GM12878 (cell line): ENCODE measurements at regions not wholly inside any gene's neighbourhood (a gene's known extent, or its start where the extent isn't known, plus 50 kb on each side); places are given as distances from the start of the nearest gene placed in this dataset.

Experiments used
- CREB1 ChIP-seq: IDR thresholded peaks from 2 replicates; pipeline ENCODE4 v1.6.1; 2012; ENCODE audit warnings: low read depth, mild to moderate bottlenecking, inconsistent platforms
- EP300 ChIP-seq, 2 experiments: fragments of 150-350 bp in 1 of 2; IDR thresholded peaks; 2 replicates each; pipeline ENCODE4 v1.6.1; 2011 to 2012; ENCODE audit warnings: low read depth in 2 of 2, low read length in 2 of 2, borderline replicate concordance in 1 of 2, improper control_type of control experiment in 1 of 2, inconsistent platforms in 1 of 2; ENCODE audit not compliant: control insufficient read depth in 1 of 2
- NRF1 ChIP-seq: conservative IDR thresholded peaks from 2 replicates; pipeline ENCODE4 v1.6.1; 2011; ENCODE audit warnings: mild to moderate bottlenecking, low read depth, low read length, improper control_type of control experiment
- TCF3 ChIP-seq: IDR thresholded peaks from 2 replicates; pipeline ENCODE4 v1.6.1; 2012; ENCODE audit warnings: low read depth, mild to moderate bottlenecking, low read length, borderline replicate concordance; ENCODE audit not compliant: insufficient read depth
- TF ChIP-seq, protein P1 (sequence below): fragments of 450-650 bp; IDR thresholded peaks from 2 replicates; pipeline ENCODE4 v1.6.1; 2016; ENCODE audit warnings: mild to moderate bottlenecking
- TF ChIP-seq, protein P2 (sequence below): fragments of 450-650 bp; conservative IDR thresholded peaks from 2 replicates; pipeline ENCODE4 v1.6.1; 2017; ENCODE audit warnings: mild to moderate bottlenecking, moderate library complexity
- TF ChIP-seq, protein P3 (sequence below), 3 experiments: IDR thresholded peaks in 2 of 3; conservative IDR thresholded peaks in 1 of 3; 2 replicates each; pipeline ENCODE4 v1.5.1; 2011; ENCODE audit warnings: low read depth in 3 of 3, low read length in 3 of 3, mild to moderate bottlenecking in 3 of 3, control low read depth in 2 of 3, moderate library complexity in 2 of 3, inconsistent platforms in 1 of 3, mixed read lengths in 1 of 3; ENCODE audit not compliant: control insufficient read depth in 2 of 3, insufficient read depth in 1 of 3; ENCODE audit errors: extremely low read depth in 1 of 3

DNA sequence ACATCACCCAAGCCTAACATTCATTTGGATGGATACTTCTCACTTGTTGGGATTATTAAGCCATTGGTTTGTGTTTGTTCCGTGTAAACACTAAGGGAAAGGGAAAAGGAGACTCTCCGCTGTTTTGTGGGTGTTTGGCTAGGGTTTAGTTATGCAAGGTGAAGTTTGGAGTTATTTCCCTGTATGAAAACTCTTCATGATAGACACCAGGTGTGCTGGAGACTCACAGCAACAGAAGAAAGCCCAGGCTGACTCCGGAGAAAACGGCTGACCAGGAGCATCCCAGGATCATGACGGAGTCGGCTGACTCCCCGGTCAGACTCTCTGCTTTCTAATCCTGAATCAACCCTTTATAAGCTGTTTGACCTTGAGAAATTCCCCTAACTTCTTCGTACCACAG lies 94.1 kb upstream of the KLF6 start:
- TF ChIP-seq CREB1 (no peak), TCF3 (no peak), NRF1 (no peak), EP300 (IDR thresholded peaks at IDR 0.05; ENCODE audit: borderline replicate concordance in 1 of 2, control insufficient read depth in 1 of 2, low read depth in 2 of 2, low read length in 2 of 2) (no peak)
- TF ChIP-seq, protein P1, sequence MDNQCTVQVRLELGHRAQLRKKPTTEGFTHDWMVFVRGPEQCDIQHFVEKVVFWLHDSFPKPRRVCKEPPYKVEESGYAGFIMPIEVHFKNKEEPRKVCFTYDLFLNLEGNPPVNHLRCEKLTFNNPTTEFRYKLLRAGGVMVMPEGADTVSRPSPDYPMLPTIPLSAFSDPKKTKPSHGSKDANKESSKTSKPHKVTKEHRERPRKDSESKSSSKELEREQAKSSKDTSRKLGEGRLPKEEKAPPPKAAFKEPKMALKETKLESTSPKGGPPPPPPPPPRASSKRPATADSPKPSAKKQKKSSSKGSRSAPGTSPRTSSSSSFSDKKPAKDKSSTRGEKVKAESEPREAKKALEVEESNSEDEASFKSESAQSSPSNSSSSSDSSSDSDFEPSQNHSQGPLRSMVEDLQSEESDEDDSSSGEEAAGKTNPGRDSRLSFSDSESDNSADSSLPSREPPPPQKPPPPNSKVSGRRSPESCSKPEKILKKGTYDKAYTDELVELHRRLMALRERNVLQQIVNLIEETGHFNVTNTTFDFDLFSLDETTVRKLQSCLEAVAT: no peak
- TF ChIP-seq, protein P2, sequence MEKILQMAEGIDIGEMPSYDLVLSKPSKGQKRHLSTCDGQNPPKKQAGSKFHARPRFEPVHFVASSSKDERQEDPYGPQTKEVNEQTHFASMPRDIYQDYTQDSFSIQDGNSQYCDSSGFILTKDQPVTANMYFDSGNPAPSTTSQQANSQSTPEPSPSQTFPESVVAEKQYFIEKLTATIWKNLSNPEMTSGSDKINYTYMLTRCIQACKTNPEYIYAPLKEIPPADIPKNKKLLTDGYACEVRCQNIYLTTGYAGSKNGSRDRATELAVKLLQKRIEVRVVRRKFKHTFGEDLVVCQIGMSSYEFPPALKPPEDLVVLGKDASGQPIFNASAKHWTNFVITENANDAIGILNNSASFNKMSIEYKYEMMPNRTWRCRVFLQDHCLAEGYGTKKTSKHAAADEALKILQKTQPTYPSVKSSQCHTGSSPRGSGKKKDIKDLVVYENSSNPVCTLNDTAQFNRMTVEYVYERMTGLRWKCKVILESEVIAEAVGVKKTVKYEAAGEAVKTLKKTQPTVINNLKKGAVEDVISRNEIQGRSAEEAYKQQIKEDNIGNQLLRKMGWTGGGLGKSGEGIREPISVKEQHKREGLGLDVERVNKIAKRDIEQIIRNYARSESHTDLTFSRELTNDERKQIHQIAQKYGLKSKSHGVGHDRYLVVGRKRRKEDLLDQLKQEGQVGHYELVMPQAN: no peak
- TF ChIP-seq, protein P3, sequence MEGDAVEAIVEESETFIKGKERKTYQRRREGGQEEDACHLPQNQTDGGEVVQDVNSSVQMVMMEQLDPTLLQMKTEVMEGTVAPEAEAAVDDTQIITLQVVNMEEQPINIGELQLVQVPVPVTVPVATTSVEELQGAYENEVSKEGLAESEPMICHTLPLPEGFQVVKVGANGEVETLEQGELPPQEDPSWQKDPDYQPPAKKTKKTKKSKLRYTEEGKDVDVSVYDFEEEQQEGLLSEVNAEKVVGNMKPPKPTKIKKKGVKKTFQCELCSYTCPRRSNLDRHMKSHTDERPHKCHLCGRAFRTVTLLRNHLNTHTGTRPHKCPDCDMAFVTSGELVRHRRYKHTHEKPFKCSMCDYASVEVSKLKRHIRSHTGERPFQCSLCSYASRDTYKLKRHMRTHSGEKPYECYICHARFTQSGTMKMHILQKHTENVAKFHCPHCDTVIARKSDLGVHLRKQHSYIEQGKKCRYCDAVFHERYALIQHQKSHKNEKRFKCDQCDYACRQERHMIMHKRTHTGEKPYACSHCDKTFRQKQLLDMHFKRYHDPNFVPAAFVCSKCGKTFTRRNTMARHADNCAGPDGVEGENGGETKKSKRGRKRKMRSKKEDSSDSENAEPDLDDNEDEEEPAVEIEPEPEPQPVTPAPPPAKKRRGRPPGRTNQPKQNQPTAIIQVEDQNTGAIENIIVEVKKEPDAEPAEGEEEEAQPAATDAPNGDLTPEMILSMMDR (IDR thresholded peaks at IDR 0.05 in 2 of 3, conservative IDR thresholded peaks at IDR 0.05 in 1 of 3; ENCODE audit: control insufficient read depth in 2 of 3, extremely low read depth in 1 of 3, insufficient read depth in 1 of 3, low read depth in 3 of 3, low read length in 3 of 3): no peak
